GM23338 (cell line): ENCODE measurements at regions not wholly inside any gene's neighbourhood (a gene's known extent, or its start where the extent isn't known, plus 50 kb on each side); places are given as distances from the start of the nearest gene placed in this dataset.
"Not testable (repeated sequence)": the region's sequence is repeated elsewhere in the genome, so short reads cannot be mapped to it uniquely, and the experiment has no call there.

ENCODE experiments used
- ATAC-seq: fragments of 200-7000 bp; cut with Tn5 transposase; 3 replicates; pipeline ENCODE4 v1.9.1; 2020
- DNase-seq: peaks from one replicate; pipeline ENCODE4 v3.0.0-alpha.2; 2015; ENCODE audit warnings: low spot score
- H2AFZ ChIP-seq: fragments of 200-600 bp; sonication (generic); 2 replicates; pipeline ENCODE4 v1.8.0; 2016; ENCODE audit warnings: antibody characterized with exemption, mild to moderate bottlenecking, moderate library complexity
- H3F3A ChIP-seq: fragments of 200-600 bp; sonication (generic); replicated peaks from 2 replicates; pipeline ENCODE4 v1.8.0; 2017; ENCODE audit warnings: antibody characterized with exemption, mixed run types, low read depth
- H3K27ac ChIP-seq: fragments of 200-600 bp; sonication (generic); 2 replicates; pipeline ENCODE4 v1.6.1; 2016; ENCODE audit warnings: low read depth
- H3K27me3 ChIP-seq: fragments of 200-600 bp; sonication (generic); 2 replicates; pipeline ENCODE4 v1.8.0; 2016; ENCODE audit warnings: mild to moderate bottlenecking, mixed run types, moderate library complexity; ENCODE audit not compliant: insufficient read depth
- H3K36me3 ChIP-seq: fragments of 200-600 bp; sonication (generic); 2 replicates; pipeline ENCODE4 v1.8.0; 2016; ENCODE audit warnings: mild to moderate bottlenecking; ENCODE audit not compliant: insufficient read depth
- H3K4me1 ChIP-seq: fragments of 200-600 bp; sonication (generic); 2 replicates; pipeline ENCODE4 v1.8.0; 2016; ENCODE audit warnings: mild to moderate bottlenecking, moderate library complexity; ENCODE audit not compliant: insufficient read depth
- H3K4me2 ChIP-seq: fragments of 200-600 bp; sonication (generic); 2 replicates; pipeline ENCODE4 v1.7.1; 2017; ENCODE audit warnings: mixed run types
- H3K4me3 ChIP-seq: fragments of 200-600 bp; sonication (generic); 2 replicates; pipeline ENCODE4 v1.6.1; 2016; ENCODE audit warnings: mixed run types
- H3K79me2 ChIP-seq: fragments of 200-600 bp; sonication (generic); replicated peaks from 2 replicates; pipeline ENCODE4 v1.8.0; 2017; ENCODE audit warnings: mild to moderate bottlenecking; ENCODE audit not compliant: insufficient read depth
- H3K9me2 ChIP-seq: fragments of 200-600 bp; sonication (generic); 2 replicates; pipeline ENCODE4 v1.8.0; 2017; ENCODE audit not compliant: insufficient read depth
- H4K20me1 ChIP-seq: fragments of 200-600 bp; sonication (generic); replicated peaks from 2 replicates; pipeline ENCODE4 v1.8.0; 2017; ENCODE audit warnings: mild to moderate bottlenecking; ENCODE audit not compliant: insufficient read depth
- H3K27ac Mint-ChIP-seq: 2 replicates; pipeline ENCODE4 v1.8.0; 2020; ENCODE audit warnings: inconsistent platforms, mild to moderate bottlenecking, moderate library complexity, mixed read lengths
- H3K27me3 Mint-ChIP-seq: 3 replicates; pipeline ENCODE4 v1.8.0; 2022; ENCODE audit warnings: low read depth, mild to moderate bottlenecking, moderate library complexity, mixed read lengths, inconsistent platforms; ENCODE audit not compliant: insufficient read depth, poor library complexity
- H3K36me3 Mint-ChIP-seq: 3 replicates; pipeline ENCODE4 v1.8.0; 2021; ENCODE audit warnings: low read depth, mild to moderate bottlenecking, inconsistent platforms, moderate library complexity, mixed read lengths
- H3K4me1 Mint-ChIP-seq: 3 replicates; pipeline ENCODE4 v1.8.0; 2020; ENCODE audit warnings: mild to moderate bottlenecking, inconsistent platforms, mixed read lengths
- H3K4me3 Mint-ChIP-seq: 3 replicates; pipeline ENCODE4 v1.8.0; 2021; ENCODE audit warnings: moderate library complexity, mild to moderate bottlenecking, inconsistent platforms, mixed read lengths
- H3K9me3 Mint-ChIP-seq: 3 replicates; pipeline ENCODE4 v1.8.0; 2020; ENCODE audit warnings: moderate library complexity, mild to moderate bottlenecking, inconsistent platforms, mixed read lengths
- EZH2 ChIP-seq: fragments of 200-600 bp; sonication (generic); IDR thresholded peaks from one replicate; pipeline ENCODE4 v1.8.0; 2017; ENCODE audit warnings: antibody characterized with exemption, mild to moderate bottlenecking, low read depth; ENCODE audit not compliant: unreplicated experiment
- NANOG ChIP-seq: IDR thresholded peaks from 2 replicates; pipeline ENCODE4 v1.6.1; 2016; ENCODE audit warnings: antibody characterized with exemption, borderline replicate concordance
- REST ChIP-seq: IDR thresholded peaks from one replicate; pipeline ENCODE4 v1.6.1; 2018; ENCODE audit warnings: antibody characterized with exemption; ENCODE audit not compliant: unreplicated experiment
- STAT1 ChIP-seq: IDR thresholded peaks from one replicate; pipeline ENCODE4 v1.6.1; 2016; ENCODE audit warnings: antibody characterized with exemption; ENCODE audit not compliant: unreplicated experiment
- TF ChIP-seq, protein P1 (sequence below): fragments of 250-450 bp; sonication (Bioruptor Pico); IDR thresholded peaks from 2 replicates; pipeline ENCODE4 v1.5.0; 2020; ENCODE audit warnings: mild to moderate bottlenecking, moderate library complexity

GRCh38 chr2:195238379-195238778 lies 418.6 kb upstream of the SLC39A10 start (continued):
- TF ChIP-seq, protein P1, sequence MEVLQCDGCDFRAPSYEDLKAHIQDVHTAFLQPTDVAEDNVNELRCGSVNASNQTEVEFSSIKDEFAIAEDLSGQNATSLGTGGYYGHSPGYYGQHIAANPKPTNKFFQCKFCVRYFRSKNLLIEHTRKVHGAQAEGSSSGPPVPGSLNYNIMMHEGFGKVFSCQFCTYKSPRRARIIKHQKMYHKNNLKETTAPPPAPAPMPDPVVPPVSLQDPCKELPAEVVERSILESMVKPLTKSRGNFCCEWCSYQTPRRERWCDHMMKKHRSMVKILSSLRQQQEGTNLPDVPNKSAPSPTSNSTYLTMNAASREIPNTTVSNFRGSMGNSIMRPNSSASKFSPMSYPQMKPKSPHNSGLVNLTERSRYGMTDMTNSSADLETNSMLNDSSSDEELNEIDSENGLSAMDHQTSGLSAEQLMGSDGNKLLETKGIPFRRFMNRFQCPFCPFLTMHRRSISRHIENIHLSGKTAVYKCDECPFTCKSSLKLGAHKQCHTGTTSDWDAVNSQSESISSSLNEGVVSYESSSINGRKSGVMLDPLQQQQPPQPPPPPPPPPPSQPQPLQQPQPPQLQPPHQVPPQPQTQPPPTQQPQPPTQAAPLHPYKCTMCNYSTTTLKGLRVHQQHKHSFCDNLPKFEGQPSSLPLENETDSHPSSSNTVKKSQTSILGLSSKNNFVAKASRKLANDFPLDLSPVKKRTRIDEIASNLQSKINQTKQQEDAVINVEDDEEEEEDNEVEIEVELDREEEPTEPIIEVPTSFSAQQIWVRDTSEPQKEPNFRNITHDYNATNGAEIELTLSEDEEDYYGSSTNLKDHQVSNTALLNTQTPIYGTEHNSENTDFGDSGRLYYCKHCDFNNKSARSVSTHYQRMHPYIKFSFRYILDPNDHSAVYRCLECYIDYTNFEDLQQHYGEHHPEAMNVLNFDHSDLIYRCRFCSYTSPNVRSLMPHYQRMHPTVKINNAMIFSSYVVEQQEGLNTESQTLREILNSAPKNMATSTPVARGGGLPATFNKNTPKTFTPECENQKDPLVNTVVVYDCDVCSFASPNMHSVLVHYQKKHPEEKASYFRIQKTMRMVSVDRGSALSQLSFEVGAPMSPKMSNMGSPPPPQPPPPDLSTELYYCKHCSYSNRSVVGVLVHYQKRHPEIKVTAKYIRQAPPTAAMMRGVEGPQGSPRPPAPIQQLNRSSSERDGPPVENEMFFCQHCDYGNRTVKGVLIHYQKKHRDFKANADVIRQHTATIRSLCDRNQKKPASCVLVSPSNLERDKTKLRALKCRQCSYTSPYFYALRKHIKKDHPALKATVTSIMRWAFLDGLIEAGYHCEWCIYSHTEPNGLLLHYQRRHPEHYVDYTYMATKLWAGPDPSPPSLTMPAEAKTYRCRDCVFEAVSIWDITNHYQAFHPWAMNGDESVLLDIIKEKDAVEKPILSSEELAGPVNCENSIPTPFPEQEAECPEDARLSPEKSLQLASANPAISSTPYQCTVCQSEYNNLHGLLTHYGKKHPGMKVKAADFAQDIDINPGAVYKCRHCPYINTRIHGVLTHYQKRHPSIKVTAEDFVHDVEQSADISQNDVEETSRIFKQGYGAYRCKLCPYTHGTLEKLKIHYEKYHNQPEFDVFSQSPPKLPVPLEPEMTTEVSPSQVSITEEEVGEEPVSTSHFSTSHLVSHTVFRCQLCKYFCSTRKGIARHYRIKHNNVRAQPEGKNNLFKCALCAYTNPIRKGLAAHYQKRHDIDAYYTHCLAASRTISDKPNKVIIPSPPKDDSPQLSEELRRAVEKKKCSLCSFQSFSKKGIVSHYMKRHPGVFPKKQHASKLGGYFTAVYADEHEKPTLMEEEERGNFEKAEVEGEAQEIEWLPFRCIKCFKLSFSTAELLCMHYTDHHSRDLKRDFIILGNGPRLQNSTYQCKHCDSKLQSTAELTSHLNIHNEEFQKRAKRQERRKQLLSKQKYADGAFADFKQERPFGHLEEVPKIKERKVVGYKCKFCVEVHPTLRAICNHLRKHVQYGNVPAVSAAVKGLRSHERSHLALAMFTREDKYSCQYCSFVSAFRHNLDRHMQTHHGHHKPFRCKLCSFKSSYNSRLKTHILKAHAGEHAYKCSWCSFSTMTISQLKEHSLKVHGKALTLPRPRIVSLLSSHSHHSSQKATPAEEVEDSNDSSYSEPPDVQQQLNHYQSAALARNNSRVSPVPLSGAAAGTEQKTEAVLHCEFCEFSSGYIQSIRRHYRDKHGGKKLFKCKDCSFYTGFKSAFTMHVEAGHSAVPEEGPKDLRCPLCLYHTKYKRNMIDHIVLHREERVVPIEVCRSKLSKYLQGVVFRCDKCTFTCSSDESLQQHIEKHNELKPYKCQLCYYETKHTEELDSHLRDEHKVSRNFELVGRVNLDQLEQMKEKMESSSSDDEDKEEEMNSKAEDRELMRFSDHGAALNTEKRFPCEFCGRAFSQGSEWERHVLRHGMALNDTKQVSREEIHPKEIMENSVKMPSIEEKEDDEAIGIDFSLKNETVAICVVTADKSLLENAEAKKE (CRISPR knock-in tag): no peak
- no peak for TF ChIP-seq STAT1

DNA sequence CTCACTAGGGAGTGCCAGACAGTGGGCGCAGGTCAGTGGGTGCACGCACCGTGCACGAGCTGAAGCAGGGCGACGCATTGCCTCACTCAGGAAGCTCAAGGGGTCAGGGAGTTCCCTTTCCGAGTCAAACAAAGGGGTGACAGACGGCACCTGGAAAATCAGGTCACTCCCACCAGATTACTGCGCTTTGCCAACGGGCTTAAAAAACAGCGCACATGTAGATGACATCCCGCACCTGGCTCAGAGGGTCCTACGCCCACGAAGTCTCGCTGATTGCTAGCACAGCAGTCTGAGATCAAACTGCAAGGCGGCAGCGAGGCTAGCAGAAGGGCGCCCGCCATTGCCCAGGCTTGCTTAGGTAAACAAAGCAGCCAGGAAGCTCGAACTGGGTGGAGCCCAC lies 428.5 kb upstream of the SLC39A10 start:
- not testable (repeated sequence) for H3K36me3 Mint-ChIP-seq, H3K27ac Mint-ChIP-seq, H3K4me2 ChIP-seq, H3K4me1 Mint-ChIP-seq, H3K4me1 ChIP-seq, H2AFZ ChIP-seq, H3K27me3 Mint-ChIP-seq, ATAC-seq, H3K79me2 ChIP-seq, H3F3A ChIP-seq, H3K36me3 ChIP-seq, H3K9me3 Mint-ChIP-seq, H4K20me1 ChIP-seq, H3K4me3 Mint-ChIP-seq, H3K27ac ChIP-seq, H3K4me3 ChIP-seq, DNase-seq, H3K9me2 ChIP-seq, H3K27me3 ChIP-seq

- Histone ChIP-seq H3K9me2 (no peaks in the 10 kb centered on the region), H3K27me3 (no peaks in the 10 kb centered on the region), H3K36me3 (no peaks in the 10 kb centered on the region), H3K27ac (no peak overlapping the region), H4K20me1 (no peaks in the 10 kb centered on the region), H3F3A (no peaks in the 10 kb centered on the region), H2AFZ (no peak overlapping the region), H3K79me2 (no peaks in the 10 kb centered on the region), H3K4me2 (no peak overlapping the region), H3K4me3 (no peak overlapping the region), H3K4me1 (no peaks in the 10 kb centered on the region)
- no peak for ATAC-seq
- DNase-seq: no peak
- Mint-ChIP-seq H3K4me3 (no peak overlapping the region), H3K27me3 (no peaks in the 10 kb centered on the region), H3K27ac (no peak overlapping the region), H3K36me3 (no peaks in the 10 kb centered on the region), H3K9me3 (no peaks in the 10 kb centered on the region), H3K4me1 (peaks cover 13% of the 10 kb centered on the region; the same call in 2 of the 3 replicates)
- TF ChIP-seq NANOG: no peak
- TF ChIP-seq EZH2: no peak
- no peak for TF ChIP-seq REST
Measured at GRCh38 chr2:195214072-195214471, 443.0 kb upstream of the SLC39A10 start.
